ENCODE measurements at regions not wholly inside any gene's neighbourhood (a gene's known extent, or its start where the extent isn't known, plus 50 kb on each side); places are given as distances from the start of the nearest gene placed in this dataset.

DNA sequence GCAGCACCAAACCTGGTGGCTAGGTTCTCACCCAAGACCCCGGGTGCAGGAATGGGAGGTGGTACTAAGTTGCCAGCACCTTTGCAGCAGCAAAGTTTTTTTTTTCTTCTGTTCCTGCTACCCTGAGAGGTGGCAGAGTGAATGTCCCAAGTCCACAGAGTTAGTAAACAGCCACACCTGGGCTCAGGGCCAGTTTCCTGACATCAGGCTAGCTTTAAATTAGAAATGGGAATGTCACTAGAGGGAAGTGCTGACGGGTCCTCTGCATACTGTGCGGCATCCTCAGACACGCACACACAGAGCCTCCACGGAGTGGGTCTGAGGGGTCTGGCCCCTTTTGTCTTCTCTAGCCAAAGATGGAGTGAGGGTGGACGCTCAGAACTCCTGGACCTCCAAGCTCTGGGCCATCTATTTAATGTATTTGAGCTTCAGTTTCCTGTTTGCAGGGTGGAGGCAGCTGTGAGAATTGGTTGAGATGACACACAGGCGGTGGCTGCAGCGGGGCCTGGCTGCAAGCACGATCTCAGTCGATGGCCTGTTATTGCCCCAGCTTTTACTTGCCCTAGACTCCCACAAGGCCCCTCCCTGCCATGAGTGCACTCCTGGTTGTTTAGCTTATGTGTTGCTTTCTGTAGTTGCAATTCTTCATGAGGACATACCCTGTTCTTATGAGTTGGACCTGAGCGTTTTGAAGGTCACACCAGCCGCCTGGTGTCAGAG is 751.4 kb upstream of the HS6ST1 start:
- DNase-seq (ENCODE audit: low spot score): no peak

DNA sequence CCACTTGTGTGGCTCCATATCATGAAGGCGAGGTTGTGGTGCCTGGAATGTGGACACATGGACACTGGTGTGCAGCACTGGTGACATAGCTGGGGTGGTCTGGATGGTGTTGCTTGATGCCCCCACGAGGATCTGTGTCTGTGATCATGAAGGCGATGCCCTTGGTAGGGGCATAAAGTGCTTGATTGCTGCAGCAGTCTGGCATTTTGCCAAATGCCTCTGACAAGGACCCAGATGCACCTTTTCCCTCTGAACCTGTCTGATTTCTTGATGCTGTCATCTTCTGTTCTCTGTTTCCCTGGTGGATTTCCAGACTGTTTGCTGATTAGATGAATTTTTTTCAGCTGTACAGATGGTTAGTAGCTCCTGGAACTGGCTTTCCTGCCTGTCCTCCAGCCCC is 752.0 kb upstream of the HS6ST1 start:
- no peak for DNase-seq (ENCODE audit: low spot score)

DNA sequence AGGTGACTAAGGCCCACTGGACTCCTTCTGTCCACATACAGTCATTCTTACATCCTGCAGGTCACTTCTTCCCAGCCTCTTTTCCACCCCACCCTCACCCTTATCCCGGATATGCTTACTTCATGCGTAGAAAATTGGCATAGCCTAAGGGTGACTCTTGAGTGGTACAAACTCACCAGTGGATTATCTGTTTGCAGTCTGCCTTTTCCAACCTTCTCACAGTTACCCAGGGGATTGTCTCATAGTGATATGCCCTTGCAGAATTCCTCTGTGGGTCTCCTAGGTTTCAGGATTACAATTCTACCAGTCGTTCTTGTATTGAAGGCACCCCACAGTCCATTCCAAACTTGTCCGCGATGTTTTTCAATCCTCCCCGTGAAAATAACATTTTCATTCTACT is 752.9 kb upstream of the HS6ST1 start:
- DNase-seq (ENCODE audit: low spot score): no peak

DNA sequence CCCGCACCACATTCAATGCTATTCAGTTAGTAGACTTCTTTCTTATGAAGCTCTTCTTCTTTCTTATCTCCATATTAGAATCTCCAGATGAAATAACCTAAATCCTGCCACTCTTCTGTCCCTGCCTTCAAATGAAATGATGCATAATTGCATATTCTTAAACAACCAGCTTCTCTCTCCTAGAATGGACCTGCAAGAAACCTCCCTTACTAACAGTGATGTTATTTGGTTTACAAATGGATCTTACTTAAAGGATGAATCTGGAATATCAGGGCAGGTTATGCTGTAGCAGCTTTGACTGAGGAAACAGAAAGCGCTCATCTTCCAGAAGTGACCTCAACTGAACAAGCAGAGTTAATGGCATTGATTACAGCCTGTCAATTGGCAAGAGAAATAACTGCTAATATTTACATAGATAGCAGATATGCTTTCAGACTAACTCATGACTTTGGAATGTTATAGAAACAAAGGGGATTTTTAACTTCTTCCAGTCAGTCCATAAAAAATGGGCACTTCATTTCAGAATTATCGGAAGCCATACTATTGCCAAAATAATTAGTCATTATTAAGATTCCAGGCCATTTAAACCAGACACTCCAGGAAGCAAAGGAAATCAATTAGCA is 755.7 kb upstream of the HS6ST1 start:
- DNase-seq (ENCODE audit: low spot score): no peak

DNA sequence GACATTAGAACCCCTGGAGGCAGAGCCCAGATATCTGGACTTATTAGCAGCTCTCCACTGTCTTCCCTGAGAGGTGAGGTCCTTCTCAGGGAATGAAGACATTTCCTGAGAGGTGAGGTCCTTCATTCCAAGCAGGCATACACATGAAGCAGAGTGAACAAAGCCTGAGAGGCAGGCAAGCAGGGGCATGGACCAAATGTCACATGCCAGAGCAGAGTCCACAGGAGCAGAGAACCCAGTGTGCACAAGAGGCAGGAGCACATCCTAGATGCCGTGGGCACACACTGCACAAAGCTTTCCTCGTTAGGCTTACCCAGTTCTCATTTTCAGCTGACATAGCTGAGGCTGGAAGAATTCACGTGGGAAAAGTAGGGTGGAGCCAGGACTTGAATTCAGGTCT is 759.9 kb upstream of the HS6ST1 start:
- no peak for DNase-seq (ENCODE audit: low spot score)

DNA sequence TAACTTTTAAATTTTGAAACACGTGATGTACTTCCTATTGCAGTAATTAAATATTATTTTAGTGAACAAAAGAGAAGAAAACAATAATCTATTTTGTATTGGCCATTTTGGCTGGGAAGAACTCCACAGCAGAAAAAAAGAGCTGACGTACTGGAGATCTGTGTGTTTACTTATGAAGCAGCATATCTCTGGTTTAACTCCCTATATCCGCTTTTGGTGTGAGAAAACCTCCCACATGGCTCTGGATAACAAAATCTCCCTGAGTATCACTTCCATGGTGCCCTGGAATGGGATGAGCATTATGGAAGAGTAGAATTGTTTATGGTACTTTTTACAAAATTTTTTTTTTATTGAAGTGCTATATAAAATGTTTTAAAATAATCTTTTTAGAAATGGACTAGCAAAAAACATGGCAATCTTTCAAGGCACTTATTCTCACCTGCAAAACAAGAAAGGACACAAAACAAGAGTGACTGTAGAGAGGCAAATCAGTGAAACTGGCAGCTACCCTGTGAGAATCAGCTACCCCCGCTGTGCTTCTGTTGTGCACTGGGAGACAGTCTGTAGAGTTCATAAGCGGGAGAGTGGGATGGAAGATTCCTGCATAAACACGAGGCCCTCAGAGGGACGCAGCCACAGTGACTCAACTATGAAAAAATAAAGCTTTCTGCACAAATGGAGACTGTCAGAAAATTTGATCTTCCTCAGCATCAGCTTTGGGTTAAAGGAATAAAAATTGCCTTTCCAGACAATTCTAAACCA is 762.2 kb upstream of the HS6ST1 start:
- no peak for DNase-seq (ENCODE audit: low spot score)

DNA sequence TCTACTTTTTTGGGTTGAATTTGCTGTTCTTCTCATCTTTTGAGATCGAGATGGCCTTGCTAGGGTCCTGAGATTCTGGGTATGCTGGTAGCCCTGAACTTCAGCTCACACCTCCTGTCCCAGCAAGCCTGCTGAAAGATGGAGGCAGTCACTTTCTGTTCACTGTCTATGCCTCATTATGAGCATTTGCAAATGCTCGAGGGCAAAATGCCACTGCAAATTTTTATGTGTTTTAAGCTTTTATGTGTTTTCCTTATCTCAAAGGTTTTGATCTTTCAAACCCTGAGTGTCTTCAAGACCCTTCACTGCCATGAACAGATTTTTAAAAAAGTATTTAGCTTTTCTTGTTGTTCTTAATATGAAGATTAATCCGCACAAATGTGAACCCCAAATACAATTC is 766.7 kb upstream of the HS6ST1 start:
- DNase-seq (ENCODE audit: low spot score): no peak

DNA sequence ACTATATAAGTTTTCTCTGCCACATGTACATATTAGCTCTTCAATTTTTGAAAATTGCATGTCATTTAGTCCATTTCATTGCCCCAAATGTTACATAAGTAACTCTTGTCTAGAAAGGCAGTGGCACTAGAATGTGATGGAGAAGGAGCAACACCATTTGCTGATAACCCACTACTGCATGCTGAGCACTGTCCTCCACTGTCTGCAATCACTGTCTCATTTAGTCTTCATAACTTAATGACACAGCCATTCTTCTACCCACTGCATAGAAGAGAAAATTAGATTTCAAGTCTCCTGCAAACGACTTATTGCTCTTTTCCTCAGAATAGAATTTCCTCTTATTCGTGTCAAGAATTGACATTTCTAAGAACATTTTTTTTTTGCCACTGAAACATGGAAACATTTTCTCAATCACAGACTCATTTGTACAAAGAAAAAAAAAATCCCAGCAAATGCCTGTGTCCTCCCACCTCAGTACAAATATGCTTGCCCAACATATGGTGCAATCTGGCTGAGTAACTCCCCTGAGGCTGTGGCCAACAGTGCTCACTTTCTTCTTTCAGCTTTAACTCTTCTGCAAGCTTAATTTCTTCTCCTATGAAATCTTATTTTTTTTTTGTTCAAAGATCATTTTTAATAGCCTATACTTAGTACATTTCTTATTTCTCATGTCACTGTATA is 768.6 kb upstream of the HS6ST1 start:
- DNase-seq (ENCODE audit: low spot score): no peak

DNA sequence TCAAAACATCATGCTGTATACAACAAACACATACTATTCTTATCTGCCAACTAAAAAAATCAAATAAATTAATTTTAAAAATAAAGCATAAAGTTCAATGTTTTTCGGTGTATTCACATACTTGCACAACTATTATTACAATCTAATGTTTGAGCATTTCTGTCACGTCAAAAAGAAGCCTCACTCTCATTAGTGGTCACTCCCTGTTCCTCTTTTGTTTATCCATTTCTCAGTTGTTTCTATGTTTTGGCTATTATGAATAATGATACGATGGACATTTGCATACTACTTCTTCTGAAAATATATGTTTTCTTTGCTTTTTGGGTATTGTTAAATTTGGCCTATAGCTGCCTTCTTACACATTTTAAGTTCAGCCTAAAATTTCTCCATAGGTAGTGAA is 773.0 kb upstream of the HS6ST1 start:
- no peak for DNase-seq (ENCODE audit: low spot score)

DNA sequence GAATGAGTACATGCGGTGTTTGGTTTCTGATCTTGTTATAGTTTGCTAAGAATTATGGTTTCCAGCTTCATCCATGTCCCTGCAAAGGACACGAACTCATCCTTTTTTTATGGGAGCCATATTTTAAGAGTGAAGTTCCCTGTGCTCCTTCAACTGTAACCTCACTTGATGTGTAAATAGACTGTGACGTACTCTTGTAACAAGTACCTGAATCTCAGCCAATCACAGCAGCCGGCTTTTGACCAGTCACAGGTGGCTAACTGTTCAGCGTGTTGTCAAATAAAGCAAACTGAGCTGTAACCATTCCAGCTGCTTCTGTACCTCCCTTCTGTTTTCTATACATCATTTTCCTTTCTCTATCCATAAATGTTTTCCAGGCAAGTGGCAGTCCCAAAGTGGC is 774.3 kb upstream of the HS6ST1 start:
- no peak for DNase-seq (ENCODE audit: low spot score)

DNA sequence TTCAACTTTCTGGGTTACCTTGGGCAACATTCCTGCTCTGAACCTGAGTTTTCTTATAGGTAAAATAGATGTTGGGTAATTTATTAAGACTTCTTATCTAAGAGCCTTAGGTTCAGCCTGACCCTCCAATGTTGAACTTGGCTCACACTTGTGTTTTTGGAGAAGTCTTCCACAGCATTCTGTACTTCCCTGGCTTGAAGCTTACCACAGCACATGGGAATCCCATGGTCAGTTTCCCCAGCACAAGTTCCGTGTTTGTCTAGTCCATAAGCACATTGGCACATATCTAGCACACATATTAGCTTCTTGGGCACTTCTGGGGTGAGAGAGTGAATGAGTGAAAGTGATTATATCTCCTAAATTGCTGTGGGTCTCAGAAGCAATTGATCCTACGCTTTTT is 782.5 kb upstream of the HS6ST1 start:
- no peak for DNase-seq (ENCODE audit: low spot score)

DNA sequence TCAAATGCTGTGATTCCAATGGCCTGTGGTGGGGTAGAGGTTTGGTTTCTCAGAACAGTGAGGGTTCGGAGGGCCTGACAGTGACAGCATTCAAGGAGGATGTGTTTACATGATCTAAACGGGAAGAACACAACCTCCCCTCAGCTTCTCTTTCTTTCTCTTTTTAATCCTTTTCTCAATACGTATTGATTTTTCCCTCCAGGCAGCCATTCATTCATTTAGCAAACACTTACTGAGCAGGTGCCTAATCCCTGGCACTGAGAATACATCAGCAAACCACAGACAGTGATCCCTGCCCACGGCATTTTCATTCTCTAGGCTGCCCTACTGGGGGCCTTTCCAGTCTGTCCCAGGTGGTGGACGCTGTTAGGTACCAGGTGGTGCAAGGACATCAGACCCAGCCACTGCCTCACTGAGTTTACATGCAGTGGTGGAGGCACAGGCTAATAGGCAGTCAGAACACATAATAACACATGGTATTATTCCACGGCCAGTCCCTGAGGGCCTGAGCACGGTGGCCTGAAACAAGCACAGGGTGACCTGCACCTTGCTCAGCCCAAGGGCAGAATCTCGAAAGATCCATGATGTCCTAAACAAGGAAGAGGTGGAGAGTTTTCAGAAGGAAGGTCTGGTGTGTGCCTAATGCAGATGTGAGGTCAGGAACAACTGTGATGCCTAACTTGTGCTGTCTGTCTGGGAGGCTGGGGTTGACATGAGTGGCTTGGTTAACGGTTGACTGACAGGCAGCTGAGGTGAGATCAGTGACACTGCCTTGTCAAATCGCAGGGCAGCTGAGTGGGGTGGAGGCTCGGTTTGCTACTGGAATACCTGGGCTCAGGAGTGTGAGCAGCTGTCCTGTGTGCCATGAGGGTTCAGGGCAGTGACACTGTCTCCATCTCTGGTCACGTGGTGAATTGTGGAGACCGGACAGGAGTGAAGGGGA is 785.5 kb upstream of the HS6ST1 start:
- no peak for DNase-seq (ENCODE audit: low spot score)

DNA sequence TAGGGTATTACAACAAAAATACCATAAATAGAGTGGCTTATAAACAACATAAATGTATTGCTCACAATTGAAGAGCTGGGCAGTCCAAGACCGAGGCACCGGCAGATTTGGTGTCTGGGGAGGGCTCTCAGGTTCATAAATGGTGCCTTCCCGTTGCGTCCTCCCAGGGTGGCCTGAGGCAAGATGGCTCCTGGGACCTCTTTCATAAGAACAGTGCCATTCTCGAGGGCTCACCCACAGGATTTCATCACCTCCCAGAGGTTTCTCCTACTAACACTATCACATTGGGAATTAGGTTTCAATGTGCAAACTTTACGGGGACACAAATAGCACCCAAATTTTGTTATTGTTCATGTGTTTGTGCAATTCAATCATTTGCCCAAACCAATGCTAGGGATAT is 793.5 kb upstream of the HS6ST1 start:
- no peak for DNase-seq (ENCODE audit: low spot score)

DNA sequence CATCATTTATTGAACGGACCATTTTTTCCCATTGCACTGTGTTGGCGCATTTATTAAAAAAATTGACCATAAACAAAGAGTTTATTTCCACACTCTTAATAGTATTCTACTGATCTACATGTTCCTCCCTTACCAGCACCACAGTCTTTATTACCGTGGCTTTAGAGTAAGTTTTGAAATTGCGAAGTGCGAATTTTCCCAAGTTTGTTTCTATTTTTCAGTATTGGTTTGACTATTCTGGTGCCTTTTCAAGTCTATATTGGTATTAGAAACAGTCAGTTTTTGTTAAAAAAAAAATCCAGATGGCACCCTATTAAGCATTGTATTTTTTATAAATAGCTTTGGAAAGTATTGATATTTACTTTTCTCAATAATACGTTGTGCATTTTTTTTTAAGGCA is 795.1 kb upstream of the HS6ST1 start:
- DNase-seq (ENCODE audit: low spot score): no peak

DNA sequence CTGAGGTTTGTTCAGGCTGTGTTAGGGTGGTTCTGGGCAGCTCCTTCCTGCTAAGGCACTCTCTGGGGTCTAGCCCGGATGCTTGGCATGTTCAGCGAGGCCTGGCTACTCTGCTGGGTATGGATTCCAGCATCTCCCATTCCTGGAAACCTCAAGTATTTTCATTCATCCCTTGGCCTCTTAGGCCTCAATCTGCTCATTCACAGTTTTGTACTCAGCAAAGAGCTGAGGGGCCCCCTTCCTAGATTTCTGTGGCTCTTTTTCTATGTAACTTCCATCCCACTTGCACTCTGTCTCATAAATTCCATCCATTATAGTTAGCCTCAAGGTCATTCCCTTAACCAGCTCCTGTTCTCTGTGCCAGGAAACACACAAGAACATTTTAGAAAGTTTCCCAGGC is 798.8 kb upstream of the HS6ST1 start:
- DNase-seq (ENCODE audit: low spot score): no peak

DNA sequence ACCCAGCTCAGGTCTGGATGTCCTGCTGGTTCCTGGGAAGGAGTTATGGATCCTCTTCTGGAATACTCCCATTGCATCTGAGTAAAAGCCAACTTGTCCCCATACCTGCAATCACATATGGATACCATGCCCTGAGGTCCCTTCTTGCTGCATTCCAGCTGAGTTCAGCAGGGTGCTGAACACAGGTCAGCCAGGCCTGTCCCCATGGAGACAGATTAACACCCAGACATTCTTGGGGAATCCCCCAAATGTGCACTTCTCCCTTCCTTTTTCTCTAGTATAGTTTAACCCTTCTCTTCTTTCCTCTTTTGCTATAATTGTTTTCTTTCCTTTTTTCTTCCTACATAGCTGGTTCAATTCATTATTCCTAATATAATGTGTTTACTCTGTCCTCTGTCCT is 799.6 kb upstream of the HS6ST1 start:
- DNase-seq (ENCODE audit: low spot score): no peak

DNA sequence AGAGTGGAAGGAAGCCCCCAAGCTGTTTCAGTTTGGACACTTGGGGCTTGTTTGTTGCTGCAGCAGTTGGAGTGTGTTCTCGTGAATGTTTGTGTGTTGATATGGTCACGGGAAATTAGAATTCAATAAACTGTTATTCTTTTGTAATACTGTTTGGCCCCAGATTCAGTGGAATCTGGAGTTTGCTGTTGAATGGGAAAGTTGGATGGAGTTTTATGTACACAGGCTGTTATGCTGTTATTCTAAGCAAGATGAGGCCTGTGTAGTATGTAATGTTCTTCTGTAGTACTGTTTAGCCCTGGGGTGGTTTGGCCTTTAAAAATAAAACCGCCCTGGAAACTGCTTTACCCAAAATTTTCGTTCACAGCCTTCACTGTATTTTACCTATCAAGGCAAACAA is 810.4 kb upstream of the HS6ST1 start:
- no peak for DNase-seq (ENCODE audit: low spot score)

DNA sequence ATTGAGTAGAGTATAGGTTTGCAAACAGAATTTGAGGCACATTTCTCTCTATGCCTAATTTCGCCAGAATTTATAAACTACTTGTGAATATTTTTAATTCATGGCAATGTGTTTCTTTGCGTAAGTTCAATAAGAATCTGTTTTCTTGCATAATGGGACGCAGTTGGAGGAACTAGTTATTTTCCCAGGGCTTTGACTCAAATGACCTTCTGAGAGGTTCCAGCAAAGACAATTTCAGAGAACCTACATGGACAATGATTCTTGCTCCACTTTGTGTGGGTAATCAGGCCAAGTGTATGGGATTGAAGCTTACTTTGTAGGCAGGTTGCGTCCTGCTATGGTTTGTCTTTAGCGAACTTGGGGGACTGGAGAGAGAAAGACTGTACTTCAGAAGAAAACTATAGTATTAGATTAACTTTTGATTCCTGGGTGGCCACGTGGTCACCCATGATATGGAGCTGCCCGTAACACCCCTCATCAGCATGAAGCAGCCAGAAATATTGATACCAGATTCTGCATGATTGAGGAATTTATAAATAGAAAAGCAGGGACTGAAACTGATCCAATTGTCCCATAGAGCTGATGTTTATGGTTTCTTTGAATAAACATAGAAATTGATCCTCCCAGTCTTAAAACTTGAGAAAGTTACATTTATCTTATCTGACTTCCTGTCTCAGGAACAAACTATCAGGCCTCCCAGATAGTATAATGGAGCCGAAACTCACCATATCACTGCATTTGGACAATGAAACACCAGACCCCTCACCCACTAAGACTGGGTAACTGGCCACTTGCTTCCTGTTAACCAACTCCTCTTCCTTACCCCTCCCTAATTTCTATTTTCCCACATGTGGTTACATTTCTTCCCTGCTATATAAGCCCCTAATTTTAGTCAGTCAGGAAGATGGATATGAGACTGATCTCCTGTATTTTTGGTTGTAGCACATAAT is 815.3 kb upstream of the HS6ST1 start:
- no peak for DNase-seq (ENCODE audit: low spot score)

DNA sequence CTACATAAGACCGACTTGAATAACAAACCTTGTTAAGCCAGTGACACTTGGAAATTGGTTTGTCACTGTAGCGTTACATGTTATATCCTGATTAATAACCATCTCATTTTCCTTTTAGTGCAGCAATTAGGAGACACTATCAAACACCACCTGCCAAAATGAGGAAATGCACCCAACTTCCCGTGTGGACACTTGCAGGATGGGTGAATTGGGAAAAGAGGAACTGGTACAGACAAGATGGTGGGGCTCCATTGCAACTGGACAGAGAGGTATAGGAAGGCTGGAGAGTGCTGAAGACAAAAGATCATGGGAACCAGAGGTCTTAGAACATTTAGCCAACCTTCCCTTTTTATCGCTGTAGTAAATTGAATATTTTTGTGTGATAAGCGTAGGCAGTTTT is 816.3 kb upstream of the HS6ST1 start:
- DNase-seq (ENCODE audit: low spot score): no peak

DNA sequence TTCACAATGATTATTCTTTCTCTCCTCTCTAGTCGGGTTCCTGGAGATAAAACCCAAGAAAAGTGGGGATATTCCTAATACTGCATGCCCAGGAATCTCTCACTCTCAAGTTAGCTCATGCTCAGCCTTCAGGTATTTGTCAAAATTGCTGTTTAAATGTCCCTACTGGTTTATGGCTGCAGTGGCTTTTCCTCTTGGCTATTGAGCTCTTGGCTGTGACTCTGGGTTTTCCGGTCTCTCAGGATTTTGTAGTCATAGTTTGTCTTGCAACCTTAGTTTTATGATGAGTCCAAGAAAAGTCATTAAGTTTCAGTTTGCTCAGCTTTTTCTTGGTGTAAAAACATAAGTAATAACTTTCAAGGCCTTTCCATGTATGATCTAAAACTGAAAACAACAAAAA is 820.7 kb upstream of the HS6ST1 start:
- DNase-seq (ENCODE audit: low spot score): no peak

DNA sequence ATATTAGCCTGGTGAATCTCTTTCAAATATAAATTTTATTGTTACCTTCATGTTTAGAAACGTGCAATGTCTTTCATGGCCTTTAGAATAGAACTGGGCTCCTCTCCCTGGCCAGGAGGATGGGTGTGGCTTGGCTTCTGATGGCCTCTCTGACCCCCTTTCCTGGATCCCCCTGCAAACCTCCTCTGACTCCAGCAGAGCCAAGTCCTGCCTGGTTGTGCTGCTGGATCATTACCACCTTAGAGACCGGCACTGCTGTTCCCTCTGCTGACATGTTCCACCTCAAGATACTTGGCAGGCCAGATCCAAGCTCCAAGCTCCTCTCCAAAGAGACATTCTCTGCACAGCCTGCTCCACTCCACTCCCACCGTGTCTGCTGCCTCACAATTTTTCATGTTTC is 823.8 kb upstream of the HS6ST1 start:
- DNase-seq (ENCODE audit: low spot score): no peak

Measured in ecto neural progenitor cell (in vitro differentiated cells).